NCI-H524 treated with DMSO at 0.1 percent for 48 hours (cell line): ENCODE measurements at regions not wholly inside any gene's neighbourhood (a gene's known extent, or its start where the extent isn't known, plus 50 kb on each side); places are given as distances from the start of the nearest gene placed in this dataset.

Experiments
- DNase-seq: peaks from one replicate; lab custom pipeline; 2025; lab: John Stamatoyannopoulos, UW

DNA sequence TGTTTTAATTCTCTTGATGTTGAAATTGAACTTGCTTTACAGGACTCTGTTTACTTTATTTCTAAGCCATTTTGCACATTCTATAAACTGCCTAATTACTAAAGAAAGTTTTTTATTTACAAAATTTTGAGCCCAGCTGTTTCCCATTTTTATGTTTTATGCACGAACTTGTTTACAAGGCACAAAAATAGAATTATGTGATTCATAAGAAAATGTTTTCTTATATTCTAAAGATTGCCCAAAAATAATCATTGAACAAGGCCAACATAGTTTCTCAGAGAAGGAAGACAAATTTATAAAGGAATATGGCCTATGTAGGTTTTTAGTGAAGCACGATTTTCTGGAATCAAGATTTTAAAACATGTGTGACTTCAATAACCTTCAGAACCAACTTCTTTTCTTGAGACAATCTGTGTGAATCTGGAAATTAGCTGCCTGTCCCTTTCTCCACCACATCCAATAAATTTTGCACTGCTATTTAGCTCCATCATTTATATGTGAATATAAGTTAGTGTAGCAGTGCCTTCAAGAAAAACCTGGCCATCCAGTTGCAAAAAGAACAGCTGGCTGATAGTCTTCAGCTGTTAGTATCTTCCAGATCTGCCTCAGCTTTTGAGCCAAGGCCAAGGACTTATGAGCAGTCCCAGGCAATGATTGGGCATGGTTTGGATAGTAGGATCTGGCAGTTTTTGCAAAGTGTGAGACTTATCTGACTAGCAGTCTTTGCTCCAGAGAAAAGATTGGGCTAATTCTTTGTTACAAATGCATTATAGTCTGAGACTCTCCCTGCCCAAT is 253.2 kb upstream of the COL3A1 start:
- no peak for DNase-seq

DNA sequence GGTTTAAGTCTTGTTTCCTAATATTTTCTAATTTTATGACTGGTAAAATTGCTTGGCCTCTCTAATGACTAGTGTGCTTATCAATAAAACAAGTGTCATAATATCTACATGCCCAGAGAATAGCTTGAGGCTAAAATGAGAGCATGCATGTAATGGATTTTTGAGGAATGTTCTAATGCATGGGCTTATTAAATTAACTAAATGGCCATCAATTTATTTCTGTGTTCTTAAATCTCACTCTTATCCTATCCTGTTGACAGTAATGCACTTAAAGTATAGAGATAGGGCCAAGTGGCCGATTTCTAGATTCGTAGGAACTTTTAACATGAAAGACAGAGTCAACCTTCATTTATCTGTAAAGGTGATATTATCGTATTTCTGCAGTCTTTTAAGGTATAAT is 252.4 kb upstream of the COL3A1 start:
- no peak for DNase-seq

DNA sequence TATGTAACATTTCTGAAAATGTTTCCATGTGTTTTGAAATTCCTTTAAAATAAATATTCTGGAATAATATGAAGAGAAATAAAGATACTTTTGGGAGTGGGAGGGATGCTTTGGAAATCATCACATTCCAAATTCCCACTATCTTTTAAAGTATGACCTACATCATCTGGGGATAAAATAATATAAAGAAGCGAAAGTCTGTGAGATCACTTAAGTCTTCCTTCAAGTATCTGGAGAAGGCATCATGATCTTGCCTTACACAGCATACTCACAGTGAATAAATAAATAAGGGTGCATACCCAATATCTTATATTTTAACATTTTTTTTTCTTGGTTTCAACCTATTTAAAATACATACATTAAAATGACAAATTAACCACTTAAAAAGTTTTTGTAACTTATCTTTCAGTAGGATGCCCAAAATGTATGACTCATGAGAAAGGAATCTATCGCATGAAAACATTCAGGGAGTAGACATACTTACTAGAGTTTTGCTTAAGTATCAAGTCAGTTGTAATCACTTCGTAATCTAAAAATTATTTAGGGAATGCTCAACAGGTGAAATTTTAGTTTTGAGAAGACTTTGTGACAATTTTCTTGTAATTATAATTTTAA is 248.3 kb upstream of the COL3A1 start:
- no peak for DNase-seq

DNA sequence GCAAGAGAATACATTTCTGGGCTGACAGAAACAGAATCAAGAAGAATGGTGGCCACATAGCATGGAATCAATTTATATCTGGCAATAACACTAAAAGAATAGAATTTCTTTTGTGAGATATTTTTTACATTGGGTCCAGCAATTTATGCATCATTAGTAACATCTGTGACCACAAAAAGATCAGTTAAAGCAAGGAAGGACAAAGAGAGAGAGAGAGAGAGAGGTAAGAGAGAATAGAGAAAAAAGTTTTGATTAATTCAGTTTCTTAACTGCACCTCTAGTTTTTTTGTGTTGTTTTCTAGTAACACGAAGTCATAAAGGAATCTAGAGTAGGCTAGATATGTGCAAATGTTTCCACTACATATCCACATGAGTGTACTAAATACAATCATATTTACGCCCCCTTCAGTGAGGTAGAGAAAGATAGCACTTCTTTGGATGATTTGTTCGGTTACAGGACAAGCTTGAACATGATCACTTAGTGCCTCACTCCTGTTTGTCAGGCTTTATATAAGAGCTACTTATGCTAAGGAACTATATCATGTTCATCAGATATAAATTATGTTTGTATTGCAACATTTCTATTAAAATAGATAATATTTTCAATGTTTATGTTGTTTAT is 247.4 kb upstream of the COL3A1 start:
- DNase-seq: no peak

DNA sequence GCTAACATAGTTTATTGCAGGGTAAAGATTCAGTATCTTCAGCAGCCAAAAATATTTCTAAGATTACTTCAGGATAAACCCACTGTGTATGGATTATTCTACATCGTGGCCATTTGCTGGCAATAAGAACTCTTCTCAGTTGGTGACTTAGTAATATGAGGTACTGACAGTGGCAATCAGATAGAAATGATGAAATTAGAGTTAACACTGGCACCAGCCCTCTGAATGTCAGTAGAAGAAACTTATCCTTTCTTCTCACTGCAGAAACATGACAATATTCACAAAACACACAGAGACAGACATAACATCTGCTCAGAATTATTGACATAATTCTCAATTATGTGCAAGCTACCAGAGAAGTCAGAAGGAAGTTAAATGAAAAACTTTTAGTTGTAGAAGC is 246.3 kb upstream of the COL3A1 start:
- no peak for DNase-seq

DNA sequence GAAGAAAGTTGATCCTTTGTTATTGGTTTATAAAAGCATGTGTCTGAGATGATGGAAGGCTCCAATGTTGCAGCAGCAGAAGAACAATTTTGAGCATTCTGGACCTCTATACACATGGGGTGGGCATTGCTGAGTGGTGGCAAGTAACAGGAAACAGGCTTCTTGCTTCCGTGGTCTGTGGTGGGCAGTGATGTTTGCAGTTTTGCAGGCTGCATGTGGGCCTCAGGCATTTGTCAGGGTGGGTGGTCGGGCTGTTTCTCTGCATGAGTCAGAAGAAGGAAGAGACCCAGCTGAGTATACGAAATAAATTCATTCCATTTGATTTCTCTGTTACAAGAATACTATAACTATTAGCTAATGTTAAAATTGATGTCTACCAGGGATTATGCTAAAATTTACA is 239.5 kb upstream of the COL3A1 start:
- DNase-seq: no peak

DNA sequence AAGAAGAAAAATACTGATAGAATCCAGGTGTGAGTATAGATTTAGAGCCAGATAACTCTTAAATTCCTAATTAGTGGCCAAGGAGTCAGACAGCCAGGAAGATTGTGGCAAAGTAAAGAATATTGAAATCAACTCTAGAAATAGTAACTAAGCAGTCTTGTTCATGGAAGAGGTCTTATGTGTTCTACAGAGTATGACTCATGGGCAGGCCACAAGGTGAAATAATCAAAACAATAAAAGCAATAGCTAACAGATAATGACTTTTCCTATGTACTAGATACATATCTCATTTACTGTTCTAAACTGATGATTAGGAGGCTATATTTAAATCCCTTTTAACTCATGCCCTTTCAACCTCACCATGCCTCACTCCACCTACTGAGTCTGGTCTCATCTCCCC is 227.4 kb upstream of the COL3A1 start:
- DNase-seq: no peak

DNA sequence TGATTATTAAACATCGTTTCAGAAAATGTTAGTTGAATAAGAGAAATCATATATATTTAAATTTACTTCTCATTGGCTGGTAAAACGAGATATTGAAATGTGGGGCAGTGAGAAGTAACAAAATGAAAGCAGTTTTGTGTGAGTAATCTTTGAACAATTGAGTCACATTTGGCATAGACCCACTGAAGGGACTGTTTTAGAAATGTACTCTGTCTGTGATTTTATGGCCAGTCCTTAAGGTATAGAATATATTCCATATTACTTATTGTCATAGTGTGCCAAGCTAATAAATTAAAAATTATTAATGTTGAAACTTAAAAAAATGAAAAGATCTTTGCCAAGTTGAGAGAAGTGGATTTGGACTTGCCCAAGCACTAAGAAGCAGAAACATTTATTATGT is 222.4 kb upstream of the COL3A1 start:
- DNase-seq: no peak

DNA sequence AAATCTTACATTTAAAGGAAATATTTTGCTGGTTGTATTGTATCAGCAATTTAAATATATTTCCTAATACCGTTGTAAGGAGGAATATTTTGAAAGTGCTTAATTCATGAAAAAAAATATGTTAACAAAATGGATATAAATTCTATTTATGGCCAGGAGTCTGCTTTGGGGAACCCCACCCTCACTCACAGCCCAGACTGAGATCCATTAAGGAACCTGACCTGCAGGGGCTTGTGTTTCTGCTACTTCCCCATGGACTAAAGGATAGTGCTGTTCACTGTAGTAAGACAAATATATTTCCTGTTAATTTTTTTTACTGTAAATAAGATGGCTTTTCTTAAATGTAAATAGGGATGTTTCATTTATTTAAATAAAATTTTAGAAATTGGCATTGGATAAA is 221.9 kb upstream of the COL3A1 start:
- no peak for DNase-seq

DNA sequence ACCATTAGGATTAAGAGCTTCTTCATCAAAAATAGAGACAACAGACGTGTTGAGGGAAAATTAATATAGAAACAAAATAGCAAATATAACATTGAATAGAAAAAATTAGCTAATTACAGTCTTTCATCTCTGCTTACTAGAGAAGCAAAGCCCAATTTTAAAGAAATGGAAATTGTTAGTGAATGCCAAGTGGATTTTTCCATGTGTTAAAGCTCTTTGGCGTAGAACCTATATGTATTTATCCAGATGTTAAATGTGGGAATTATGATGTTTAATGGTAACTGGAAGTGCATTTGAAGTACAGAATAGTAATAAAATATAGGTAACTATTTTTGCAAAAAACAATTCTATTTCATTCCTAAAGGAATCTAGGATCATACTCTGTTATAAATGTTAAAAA is 212.0 kb upstream of the COL3A1 start:
- DNase-seq: no peak

DNA sequence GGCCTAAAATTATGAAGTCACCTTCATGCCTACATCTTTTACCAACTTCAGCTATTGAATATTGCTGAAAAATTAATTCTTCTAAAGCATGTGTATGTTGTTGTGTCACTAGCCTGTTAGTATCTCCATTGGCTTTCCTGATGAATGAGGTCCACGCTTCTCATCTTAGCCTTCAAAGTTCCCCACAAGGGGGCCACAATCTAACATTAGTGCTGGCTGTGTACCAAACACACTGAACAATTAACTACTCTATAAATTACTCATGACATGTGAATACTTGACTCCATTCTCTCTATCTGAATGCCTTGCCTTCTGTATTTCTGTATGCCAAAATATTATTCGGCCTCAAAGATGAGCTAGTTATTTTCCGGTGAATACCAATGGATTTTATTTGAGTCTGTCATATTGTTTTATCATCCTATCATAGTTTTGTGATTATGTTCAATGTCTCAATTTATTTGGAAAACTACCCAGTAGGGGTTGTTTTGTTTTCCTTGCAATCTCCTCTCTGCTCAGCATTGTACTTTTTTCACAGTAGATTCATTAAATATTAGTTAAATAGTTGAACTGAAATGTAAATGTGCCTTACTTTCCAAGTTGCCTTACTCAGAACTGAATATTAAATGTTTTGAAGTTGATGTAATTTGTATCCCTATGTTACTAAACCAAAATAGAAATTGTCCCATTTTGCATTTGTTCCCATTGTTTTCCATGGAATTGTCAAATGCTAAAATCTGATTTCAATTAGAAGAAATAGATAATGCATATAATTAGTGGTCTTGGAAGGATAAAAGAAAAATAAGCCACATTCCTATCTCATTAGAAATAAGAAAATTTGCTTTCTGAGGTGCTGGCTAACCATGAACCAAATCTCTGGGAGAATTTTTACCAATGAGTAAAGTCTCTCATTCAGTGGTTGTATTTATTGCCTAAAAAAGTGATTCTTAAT is 208.4 kb upstream of the COL3A1 start:
- DNase-seq: no peak

DNA sequence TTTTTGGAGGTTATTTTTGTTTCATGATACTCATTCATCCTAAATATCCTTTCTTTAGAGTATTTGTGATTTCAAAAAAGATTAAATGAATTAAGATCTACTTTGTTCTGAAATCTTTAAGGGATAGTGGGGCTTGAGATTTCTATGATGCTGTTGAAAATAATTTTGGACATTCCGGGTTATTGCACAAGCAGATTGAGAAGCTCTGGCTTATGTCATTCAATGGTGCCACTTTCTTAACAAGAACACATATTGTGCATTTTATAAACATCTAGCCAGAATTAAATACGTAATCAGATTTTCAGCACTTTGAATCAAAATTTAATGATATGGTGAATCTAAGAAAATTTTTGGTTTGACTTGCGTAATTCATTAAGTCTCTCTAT is 207.7 kb upstream of the COL3A1 start:
- no peak for DNase-seq

DNA sequence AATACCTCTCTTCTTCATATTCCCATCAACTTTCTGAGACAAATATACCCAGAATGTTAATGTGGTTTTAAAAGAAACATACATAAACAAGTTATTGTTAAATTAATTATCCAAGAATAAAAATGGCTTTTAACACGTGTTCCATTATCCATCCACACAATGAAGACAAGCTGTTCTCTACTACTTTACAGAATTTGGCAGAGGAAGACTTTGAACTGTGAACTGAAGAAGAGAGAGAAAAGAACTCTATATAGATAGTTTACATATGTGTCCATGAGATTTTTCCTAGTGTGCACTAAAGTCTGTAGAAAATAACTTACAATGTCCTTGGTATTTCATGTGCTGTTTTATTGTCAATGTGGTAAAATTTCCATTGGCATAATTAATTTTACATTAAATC is 207.0 kb upstream of the COL3A1 start:
- no peak for DNase-seq

DNA sequence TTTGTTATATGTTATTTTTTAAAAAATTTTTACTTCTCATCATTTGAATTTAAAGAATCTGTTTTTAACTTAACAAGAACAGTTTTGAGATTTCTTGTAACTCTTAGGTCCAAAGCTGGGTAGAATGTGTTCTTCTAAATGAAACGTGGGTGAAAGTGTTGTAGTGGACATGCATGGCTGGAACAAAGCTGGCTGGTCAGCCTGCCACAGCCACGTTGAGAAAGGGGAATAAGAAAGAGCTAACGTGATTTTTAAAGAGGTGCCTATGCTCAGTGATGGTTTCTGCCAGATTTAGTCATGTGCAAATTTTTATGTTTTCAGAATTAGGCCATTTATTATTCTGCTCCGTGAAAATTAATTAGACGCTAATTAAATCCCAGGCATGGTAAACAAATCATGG is 203.9 kb upstream of the COL3A1 start:
- no peak for DNase-seq

DNA sequence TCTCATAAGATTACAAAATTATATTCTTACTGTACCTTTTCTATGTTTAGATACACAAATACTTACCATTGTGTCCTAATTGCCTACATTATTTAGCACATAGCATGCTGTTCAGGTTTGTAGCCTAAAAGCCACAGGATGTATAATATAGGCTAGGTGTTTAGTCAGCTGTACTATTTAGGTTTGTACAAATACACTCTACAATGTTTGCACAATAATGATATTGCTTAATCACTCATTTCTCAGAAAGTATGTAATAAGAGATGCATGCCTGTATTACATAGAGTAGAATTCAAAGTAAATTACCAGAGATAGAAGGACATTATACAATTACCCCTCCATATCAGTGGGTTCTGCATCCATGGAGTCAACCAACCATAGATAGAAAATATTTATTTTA is 201.1 kb upstream of the COL3A1 start:
- no peak for DNase-seq

DNA sequence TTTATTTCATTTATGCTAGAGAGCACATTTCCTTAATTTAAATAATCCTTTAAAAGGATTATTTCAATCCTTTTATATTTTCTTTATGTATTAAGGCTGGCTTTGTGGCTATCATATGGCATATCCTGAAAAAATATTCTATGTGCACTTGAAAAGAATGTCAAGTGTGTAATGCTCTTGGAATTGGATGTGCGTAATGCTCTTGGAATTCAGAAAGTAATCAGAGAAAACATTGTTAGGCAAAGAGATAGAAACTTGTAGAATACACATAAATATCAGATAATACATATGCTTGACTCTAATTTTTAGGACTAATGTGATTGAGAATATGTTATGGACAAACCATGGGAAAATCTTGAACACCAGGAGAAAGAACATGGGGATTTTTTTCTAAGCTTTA is 197.5 kb upstream of the COL3A1 start:
- no peak for DNase-seq

DNA sequence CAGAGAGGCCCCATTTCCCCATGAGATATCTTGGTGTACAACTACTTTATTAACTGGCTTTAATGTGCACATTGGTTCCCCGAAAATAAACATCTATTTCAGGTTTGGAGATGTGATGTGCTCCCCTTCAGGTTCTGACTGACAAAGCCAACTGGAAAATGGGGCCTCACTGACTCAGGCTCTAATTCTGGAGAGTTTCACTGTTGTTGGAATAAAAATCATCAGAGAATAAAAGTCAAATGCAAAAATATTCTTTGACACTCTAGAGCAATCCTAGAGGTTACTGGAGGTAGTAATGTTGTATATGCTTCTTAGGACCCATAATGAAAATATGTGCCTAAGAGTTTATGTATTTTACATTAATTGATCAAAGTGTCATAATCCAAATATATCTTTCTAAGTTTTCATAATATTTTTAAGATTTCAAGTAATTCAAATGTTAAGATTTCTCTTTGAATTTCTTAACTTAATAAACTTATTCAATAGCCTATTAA is 189.9 kb upstream of the COL3A1 start:
- no peak for DNase-seq

DNA sequence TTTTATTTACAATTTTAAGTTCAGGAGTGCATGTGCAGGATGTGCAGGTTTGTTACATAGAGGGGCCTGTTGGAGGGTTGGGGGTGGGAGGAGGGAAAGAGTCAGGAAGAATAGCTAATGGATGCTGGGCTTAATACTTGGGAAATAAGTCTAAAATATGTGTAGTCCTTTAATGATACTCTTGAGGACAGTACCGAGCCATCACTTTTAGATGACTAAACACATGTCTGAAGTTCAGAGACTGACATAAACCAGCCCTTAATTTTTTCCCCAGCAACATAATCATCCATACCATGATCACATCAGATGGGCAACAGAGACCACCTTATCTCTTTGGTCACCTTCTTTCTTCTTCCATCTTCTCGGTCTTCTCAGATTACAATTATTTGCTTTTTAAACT is 189.1 kb upstream of the COL3A1 start:
- DNase-seq: no peak

DNA sequence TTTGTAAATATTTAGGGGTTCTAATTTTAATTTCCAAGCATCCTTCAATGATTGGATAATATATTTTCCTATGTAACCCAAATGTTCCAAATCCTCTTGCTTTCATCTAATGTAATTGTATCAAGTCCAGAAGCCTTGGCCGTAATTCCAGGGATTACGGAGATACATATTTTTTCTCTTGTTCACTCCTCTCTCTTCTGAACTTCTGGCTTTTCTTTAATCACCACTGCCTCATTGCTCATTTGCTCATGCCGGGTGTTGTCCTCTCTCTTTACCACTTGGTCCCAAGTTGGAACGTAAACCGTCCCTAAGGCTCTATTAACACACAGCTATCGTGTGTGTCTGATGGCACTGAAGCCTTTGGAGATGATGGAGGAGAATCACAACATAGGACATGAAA is 188.7 kb upstream of the COL3A1 start:
- no peak for DNase-seq

DNA sequence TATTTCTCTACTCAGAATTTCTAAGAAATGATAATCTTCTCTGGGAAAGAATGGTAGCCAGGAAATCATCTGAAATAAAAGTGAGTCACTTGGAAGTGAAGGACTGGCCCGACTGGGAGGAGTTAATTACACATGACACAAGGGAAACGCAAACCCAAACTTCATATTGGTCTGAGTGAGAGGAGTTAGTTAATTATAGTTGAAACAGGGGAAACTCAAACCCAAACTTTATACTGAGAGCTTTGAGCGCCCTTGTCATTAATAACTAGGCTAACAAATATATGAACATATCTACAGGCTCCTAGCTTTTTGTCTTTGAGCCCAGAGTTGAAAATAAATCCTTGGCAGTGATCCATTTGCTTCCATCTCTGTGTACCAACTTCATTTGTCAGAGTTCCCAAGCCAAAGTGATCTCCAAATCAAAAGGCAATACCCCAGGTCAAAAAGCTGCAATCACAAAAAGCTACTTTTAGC is 187.8 kb upstream of the COL3A1 start:
- DNase-seq: no peak

DNA sequence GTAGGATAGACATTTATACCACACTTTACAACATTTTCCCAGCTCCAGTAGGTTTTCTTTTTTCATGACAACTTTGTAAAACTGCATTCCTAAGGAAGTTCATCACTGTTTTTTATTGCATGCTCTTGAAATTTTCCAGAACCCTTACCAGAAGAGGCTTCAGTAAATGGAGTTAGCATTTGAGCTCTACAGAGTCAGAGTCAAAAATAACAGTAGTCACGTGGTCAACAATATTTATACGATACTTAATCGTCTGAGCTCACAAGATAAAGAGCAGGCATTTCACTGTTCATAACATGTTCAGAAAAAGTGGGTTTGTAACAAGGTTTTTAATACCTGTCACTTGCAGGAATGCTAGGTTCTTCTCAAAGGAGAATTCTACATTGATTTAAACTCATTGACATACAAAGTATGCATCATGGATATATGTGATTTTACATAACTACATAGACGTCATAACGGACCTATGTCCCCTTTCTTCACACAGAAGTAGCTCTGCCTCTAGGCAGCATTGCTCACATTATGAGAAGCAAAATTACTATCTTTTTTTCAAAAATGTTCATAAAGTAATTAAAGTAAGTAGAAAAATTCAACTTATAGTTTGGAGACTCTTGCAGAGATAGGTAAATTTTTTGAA is 187.0 kb upstream of the COL3A1 start:
- DNase-seq: no peak
